Type B pancreatic cell (in vitro differentiated cells): ENCODE measurements at regions not wholly inside any gene's neighbourhood (a gene's known extent, or its start where the extent isn't known, plus 50 kb on each side); places are given as distances from the start of the nearest gene placed in this dataset.

ENCODE experiments used
- DNase-seq: peaks from one replicate; pipeline ENCODE4 v3.0.0; 2021; ENCODE audit warnings: mixed read lengths; ENCODE audit not compliant: unreplicated experiment; ENCODE audit errors: extremely low spot score
- H3K27ac Mint-ChIP-seq: 2 replicates; pipeline ENCODE4 v1.8.0; 2021; ENCODE audit warnings: mild to moderate bottlenecking, mixed read lengths
- H3K27me3 Mint-ChIP-seq: 2 replicates; pipeline ENCODE4 v1.8.0; 2021; ENCODE audit warnings: mixed read lengths
- H3K36me3 Mint-ChIP-seq: 2 replicates; pipeline ENCODE4 v1.8.0; 2021; ENCODE audit warnings: mixed read lengths
- H3K4me1 Mint-ChIP-seq: one replicate; pipeline ENCODE4 v1.8.0; 2021; ENCODE audit warnings: mixed read lengths; ENCODE audit not compliant: unreplicated experiment
- H3K4me3 Mint-ChIP-seq: 2 replicates; pipeline ENCODE4 v1.8.0; 2021; ENCODE audit warnings: mild to moderate bottlenecking, mixed read lengths
- H3K9me3 Mint-ChIP-seq: 2 replicates; pipeline ENCODE4 v1.8.0; 2021; ENCODE audit warnings: mixed read lengths
- TF ChIP-seq, protein P1 (sequence below): fragments of 200-600 bp; sonication (generic); conservative IDR thresholded peaks from 2 replicates; pipeline ENCODE4 v1.5.0; 2021; ENCODE audit warnings: antibody characterized with exemption, mild to moderate bottlenecking

DNA sequence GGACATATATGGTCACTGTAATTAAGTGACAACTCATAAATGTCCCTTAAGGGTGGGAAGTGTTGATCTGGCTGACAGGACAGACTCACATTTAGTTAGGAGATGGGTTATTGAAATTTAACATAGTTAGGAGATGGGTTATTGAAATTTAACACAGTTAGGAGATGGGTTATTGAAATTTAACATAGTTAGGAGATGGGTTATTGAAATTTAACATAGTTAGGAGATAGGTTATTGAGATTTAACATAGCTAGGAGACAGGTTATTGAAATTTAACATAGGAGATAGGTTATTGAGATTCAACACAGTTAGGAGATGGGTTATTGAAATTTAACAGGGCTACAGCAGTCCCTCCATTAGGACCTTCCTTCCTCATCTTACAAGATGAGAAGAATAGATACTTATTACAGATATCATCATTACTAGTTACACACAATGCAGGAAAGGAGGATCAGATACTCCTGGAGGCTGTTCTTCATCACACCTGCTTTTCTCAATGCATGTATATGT is 98.5 kb downstream of the MTNR1B start:
- DNase-seq: no peak
- TF ChIP-seq, protein P1, sequence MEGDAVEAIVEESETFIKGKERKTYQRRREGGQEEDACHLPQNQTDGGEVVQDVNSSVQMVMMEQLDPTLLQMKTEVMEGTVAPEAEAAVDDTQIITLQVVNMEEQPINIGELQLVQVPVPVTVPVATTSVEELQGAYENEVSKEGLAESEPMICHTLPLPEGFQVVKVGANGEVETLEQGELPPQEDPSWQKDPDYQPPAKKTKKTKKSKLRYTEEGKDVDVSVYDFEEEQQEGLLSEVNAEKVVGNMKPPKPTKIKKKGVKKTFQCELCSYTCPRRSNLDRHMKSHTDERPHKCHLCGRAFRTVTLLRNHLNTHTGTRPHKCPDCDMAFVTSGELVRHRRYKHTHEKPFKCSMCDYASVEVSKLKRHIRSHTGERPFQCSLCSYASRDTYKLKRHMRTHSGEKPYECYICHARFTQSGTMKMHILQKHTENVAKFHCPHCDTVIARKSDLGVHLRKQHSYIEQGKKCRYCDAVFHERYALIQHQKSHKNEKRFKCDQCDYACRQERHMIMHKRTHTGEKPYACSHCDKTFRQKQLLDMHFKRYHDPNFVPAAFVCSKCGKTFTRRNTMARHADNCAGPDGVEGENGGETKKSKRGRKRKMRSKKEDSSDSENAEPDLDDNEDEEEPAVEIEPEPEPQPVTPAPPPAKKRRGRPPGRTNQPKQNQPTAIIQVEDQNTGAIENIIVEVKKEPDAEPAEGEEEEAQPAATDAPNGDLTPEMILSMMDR: no peak
- Mint-ChIP-seq H3K9me3 (peaks cover 1% of the 10 kb centered on the region), H3K4me1 (no peaks in the 10 kb centered on the region), H3K4me3 (no peak overlapping the region), H3K27me3 (no peaks in the 10 kb centered on the region), H3K36me3 (no peaks in the 10 kb centered on the region), H3K27ac (no peak overlapping the region)

DNA sequence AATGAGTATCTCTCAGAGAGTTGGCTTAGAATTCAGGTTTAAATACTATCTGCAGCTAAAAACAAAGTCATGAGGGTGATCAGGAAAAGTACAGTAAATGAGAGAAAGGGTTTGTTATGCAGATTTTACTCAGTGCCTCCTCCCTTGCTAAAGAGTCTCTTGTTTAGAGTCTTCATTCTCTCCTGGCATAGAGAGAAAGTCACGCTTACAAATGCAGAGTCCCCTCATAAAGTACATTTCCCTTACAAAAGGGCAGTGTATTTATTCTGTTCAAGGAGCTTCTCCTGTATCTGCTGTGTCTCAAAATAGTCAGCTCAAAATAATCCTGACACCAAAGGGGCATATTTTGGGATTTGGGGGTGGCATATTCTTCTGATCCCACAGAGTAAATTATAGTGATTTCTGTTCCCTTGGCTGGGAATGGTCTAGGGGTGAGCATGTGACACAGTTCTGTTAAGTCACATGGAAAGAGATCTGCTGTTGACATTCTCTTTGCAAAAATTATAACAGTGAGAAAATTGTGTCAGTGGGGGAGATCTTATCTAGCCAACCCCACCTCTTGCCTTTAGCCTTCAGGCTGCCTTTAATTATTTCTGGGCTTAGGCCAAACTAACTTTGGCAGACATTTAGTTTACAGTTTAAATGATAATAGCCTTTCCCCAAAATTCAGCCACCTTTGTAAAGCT is 102.9 kb downstream of the MTNR1B start:
- Mint-ChIP-seq H3K4me3 (no peak overlapping the region), H3K27ac (no peak overlapping the region), H3K27me3 (peaks cover 3% of the 10 kb centered on the region), H3K9me3 (peaks cover 10% of the 10 kb centered on the region), H3K36me3 (no peaks in the 10 kb centered on the region), H3K4me1 (no peaks in the 10 kb centered on the region)
- TF ChIP-seq, protein P1: no peak
- DNase-seq: no peak

DNA sequence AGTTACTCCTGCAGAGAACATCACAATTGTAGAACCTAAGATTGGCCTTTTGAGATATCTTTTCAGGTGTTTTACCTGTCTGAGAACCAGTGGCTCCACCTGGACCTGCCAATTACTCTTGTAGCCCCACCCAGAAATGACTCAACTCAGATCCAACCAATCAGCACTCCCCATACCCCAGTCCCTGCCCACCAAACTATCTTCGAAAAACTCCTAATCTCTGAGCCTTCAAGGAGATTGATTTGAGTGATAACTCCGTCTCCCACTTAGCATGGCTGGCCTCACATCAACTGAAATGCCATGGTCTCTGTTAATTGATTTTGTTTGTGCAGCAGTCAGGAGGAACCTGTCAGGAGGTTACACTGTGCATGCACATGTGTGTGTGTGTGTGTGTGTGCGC is 103.6 kb downstream of the MTNR1B start:
- Mint-ChIP-seq H3K27me3 (peaks cover 3% of the 10 kb centered on the region), H3K9me3 (peaks cover 10% of the 10 kb centered on the region), H3K36me3 (no peaks in the 10 kb centered on the region), H3K27ac (no peak overlapping the region), H3K4me3 (no peak overlapping the region), H3K4me1 (no peaks in the 10 kb centered on the region)
- TF ChIP-seq, protein P1: no peak
- no peak for DNase-seq

DNA sequence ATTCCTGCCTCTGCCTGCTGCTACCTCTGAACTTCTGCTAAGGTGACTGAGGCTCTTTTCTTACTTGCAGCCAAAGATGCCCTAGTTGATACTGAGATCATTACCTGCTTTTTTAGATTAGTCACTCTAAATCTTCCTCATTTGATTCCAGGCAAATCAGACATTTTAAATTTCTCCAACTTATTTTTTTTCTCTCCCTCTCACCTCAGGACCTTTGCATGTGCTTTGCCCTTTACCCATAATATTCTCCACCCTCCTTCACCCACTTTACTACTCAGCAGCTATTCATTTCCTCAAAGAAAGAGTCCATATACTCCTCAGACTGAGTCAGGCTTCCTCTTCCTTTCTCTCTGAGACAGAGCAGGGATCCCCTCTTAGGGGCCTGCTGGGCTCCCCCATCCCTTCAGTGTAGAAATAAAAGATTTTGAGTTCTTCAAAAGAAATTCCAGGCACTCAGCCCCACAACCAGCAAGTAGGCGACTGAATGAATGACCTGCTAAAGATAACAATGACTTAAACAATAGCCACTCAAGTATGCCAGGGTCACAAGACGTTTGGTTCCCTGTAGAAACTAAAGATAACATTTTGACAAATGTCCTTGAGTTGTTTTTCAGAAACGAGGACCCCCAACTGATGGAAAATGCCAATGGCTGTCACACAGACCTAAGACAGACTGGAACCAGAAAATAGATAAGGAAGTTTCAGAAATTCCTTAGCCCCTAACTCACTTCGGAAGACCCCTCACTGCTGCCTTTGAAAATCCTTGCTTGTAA is 104.2 kb downstream of the MTNR1B start:
- Mint-ChIP-seq H3K27me3 (peaks cover 3% of the 10 kb centered on the region), H3K9me3 (peaks cover 10% of the 10 kb centered on the region), H3K4me1 (no peaks in the 10 kb centered on the region), H3K36me3 (no peaks in the 10 kb centered on the region), H3K27ac (no peak overlapping the region), H3K4me3 (no peak overlapping the region)
- TF ChIP-seq, protein P1: no peak
- DNase-seq: no peak

DNA sequence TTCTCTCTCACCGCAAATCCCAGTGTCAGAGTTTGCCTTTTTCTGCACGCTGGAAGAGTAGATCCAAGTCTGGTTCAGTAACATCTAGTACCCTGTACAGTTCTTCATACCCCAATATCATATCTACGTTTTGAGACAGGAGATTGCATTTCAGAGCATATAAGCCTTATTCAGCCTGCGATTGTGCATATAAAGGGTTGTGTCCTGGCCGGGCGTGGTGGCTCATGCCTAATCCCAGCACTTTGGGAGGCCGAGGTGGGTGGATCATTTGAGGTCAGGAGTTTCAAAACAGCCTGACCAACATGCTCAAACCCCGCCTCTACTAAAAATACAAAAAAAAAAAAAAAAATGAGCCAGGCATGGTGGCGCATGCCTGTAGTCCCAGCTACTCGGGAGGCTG is 104.9 kb downstream of the MTNR1B start:
- H3K27ac Mint-ChIP-seq: no peak overlapping the region
- no peaks in the 10 kb centered on the region for H3K36me3 Mint-ChIP-seq
- no peak for DNase-seq
- H3K4me3 Mint-ChIP-seq: no peak overlapping the region
- H3K4me1 Mint-ChIP-seq: no peaks in the 10 kb centered on the region
- peaks cover 3% of the 10 kb centered on the region for H3K27me3 Mint-ChIP-seq
- TF ChIP-seq, protein P1: no peak
- peaks cover 10% of the 10 kb centered on the region for H3K9me3 Mint-ChIP-seq
